Tibial nerve (tissue), 3 donors: ENCODE measurements at regions not wholly inside any gene's neighbourhood (a gene's known extent, or its start where the extent isn't known, plus 50 kb on each side); places are given as distances from the start of the nearest gene placed in this dataset.

Source experiments
- EP300 ChIP-seq, 2 donors: sonication (generic); formaldehyde crosslinking; IDR thresholded peaks; one replicate each; pipeline ENCODE4 v1.6.1; 2017; ENCODE audit warnings: antibody characterized with exemption in 2 of 2, mild to moderate bottlenecking in 1 of 2
- POLR2A ChIP-seq, 2 donors: fragments of 450-650 bp; IDR thresholded peaks; one replicate each; pipeline ENCODE4 v1.6.1; 2017; ENCODE audit warnings: antibody characterized with exemption in 2 of 2, mild to moderate bottlenecking in 2 of 2, moderate library complexity in 2 of 2

DNA sequence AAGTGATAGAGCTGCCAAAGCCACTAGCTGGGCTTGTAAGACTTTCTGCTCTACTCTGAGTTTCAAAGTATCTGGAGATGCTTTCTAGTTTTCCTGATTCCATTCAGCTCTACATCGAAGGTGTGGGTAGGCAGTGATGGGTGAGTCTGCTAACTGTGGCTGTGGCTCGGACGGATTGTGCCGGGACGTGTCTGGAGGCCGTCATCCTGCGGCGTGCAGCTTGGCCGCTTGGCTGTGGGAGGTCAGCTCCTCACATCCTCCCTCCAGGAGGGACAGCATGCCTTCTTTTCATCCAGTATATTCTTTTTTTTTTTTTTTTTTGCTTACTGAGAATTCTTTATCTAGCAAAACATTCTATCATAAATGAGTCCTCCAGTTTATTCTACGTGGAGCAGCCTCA is 77.9 kb upstream of the AADAT start:
- TF ChIP-seq EP300 (IDR thresholded peaks at IDR 0.05) (no peak), POLR2A (IDR thresholded peaks at IDR 0.05) (no peak)
